SH-SY5Y (cell line): ENCODE measurements at regions not wholly inside any gene's neighbourhood (a gene's known extent, or its start where the extent isn't known, plus 50 kb on each side); places are given as distances from the start of the nearest gene placed in this dataset.

Experiments used
- GATA2 ChIP-seq: IDR thresholded peaks from 2 replicates; pipeline ENCODE4 v1.6.1; 2011; ENCODE audit warnings: mild to moderate bottlenecking, low read depth, low read length
- GATA3 ChIP-seq: IDR thresholded peaks from 2 replicates; pipeline ENCODE4 v1.6.1; 2011; ENCODE audit warnings: low read depth, mild to moderate bottlenecking, low read length, moderate library complexity

- TF ChIP-seq GATA2: no peak
- TF ChIP-seq GATA3: no peak
Observed at GRCh38 chr4:149980941-149981340, 97.3 kb upstream of the DCLK2 start.
